Effector CD8-positive, alpha-beta T cell (primary cell): ENCODE measurements at regions not wholly inside any gene's neighbourhood (a gene's known extent, or its start where the extent isn't known, plus 50 kb on each side); places are given as distances from the start of the nearest gene placed in this dataset.
"Not testable (repeated sequence)": the region's sequence is repeated elsewhere in the genome, so short reads cannot be mapped to it uniquely, and the experiment has no call there.

Experiments
- DNase-seq: peaks from one replicate; lab custom pipeline; 2025; lab: John Stamatoyannopoulos, UW

- no peak for DNase-seq
These were observed 375.6 kb upstream of the CCDC54 start for GRCh38 chr3:107001635-107002034.

GRCh38 chr3:107005352-107005751 is 371.9 kb upstream of the CCDC54 start:
- not testable (repeated sequence) for DNase-seq

- no peak for DNase-seq
These were observed 369.0 kb upstream of the CCDC54 start for GRCh38 chr3:107008213-107008612.

GRCh38 chr3:107013641-107014040 is 363.6 kb upstream of the CCDC54 start:
- no peak for DNase-seq

GRCh38 chr3:107024551-107025026 is 352.6 kb upstream of the CCDC54 start:
- no peak for DNase-seq

- DNase-seq = no peak
These were observed 351.3 kb upstream of the CCDC54 start for GRCh38 chr3:107025961-107026360.

GRCh38 chr3:107028086-107028485 is 349.2 kb upstream of the CCDC54 start:
- no peak for DNase-seq

- DNase-seq = no peak
These were observed 348.6 kb upstream of the CCDC54 start for GRCh38 chr3:107028626-107029025.

GRCh38 chr3:107032111-107032510 is 345.1 kb upstream of the CCDC54 start:
- DNase-seq = no peak

- DNase-seq = no peak
These were observed 343.1 kb upstream of the CCDC54 start for GRCh38 chr3:107034142-107034541.

GRCh38 chr3:107035176-107035575 is 342.1 kb upstream of the CCDC54 start:
- DNase-seq = no peak

GRCh38 chr3:107044677-107045076 is 332.6 kb upstream of the CCDC54 start:
- no peak for DNase-seq

- no peak for DNase-seq
These were observed 331.4 kb upstream of the CCDC54 start for GRCh38 chr3:107045791-107046190.

- no peak for DNase-seq
These were observed 321.9 kb upstream of the CCDC54 start for GRCh38 chr3:107055181-107055942.

GRCh38 chr3:107061466-107061865 is 315.8 kb upstream of the CCDC54 start:
- DNase-seq = no peak

GRCh38 chr3:107062310-107062709 is 314.9 kb upstream of the CCDC54 start:
- no peak for DNase-seq

- no peak for DNase-seq
These were observed 314.5 kb upstream of the CCDC54 start for GRCh38 chr3:107062787-107063186.

- DNase-seq = no peak
These were observed 313.9 kb upstream of the CCDC54 start for GRCh38 chr3:107063351-107063750.

- peak; percentile 10 for DNase-seq
These were observed 312.7 kb upstream of the CCDC54 start for GRCh38 chr3:107064405-107065060.

- no peak for DNase-seq
These were observed 312.0 kb upstream of the CCDC54 start for GRCh38 chr3:107065094-107065861.

- DNase-seq = no peak
These were observed 309.8 kb upstream of the CCDC54 start for GRCh38 chr3:107067421-107067820.

- no peak for DNase-seq
These were observed 308.3 kb upstream of the CCDC54 start for GRCh38 chr3:107068980-107069379.

GRCh38 chr3:107076946-107077345 is 300.3 kb upstream of the CCDC54 start:
- no peak for DNase-seq
